NCI-H510A (cell line): ENCODE measurements at regions not wholly inside any gene's neighbourhood (a gene's known extent, or its start where the extent isn't known, plus 50 kb on each side); places are given as distances from the start of the nearest gene placed in this dataset.

ENCODE experiments used
- DNase-seq: peaks from one replicate; lab custom pipeline; 2025; lab: John Stamatoyannopoulos, UW

GRCh38 chr7:98514211-98515031 lies 102.7 kb upstream of the NPTX2 start:
- no peak for DNase-seq

GRCh38 chr7:98511175-98511574 lies 105.9 kb upstream of the NPTX2 start:
- no peak for DNase-seq

DNA sequence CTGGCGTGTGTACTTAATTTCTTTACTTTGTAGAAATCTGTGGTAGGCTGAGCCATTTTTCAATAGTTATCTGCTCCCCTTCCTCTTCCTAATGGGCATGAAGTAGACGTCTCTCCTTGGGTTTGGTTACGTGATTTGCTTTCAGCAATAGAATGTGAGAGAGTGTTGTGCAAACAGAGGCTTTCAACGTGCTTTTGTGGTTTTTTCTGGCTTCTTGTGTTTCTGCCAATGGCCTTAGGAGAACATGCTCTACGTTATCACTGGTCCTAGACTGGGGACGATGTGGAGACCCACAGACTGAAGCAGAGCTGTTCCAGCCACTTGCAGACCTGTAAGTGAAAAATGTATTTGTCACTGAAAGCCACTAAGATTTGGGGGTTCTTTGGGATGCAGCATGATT lies 107.2 kb upstream of the NPTX2 start:
- no peak for DNase-seq

GRCh38 chr7:98506471-98506870 lies 105.6 kb upstream of the BAIAP2L1 start:
- no peak for DNase-seq

DNA sequence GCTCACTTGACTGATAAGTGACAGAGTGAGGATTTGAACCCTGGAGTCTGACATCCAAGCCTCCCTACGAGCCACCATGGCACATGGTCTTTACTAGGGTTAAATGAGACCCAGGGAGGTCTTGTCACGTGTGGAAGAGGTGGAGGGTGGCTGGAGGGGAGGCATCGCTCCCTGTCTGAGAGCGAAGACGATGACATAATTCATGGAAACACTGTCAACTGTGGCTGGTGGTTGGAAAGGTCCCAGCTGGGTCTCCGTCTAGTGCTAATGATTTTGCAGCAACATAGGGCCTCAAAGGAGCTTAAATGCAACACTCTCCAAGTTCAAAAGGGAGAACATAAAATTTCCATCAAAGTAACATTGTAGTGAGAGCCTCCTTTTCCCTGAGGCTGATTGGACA lies 99.9 kb upstream of the BAIAP2L1 start:
- DNase-seq = no peak

DNA sequence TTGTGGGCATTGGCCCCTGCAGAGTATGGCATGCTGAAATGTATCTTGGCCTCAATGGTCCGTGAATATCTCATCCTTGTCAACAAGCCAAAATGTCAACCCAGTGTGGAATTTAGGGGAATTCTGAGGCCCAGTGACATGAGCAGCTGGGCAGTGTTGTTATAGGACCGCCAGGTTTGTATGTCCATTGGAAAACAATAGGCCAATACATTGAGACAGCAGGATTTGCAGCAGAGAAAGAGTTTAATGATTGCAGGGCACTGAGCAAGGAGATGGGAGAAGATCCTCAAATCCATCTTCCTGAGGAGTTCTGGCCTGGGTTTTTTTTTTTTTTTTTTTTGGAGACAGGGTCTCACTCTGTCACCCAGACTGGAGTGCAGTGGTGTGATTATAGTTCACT lies 95.7 kb upstream of the BAIAP2L1 start:
- no peak for DNase-seq

GRCh38 chr7:98495200-98495955 lies 94.5 kb upstream of the BAIAP2L1 start:
- DNase-seq = no peak

- DNase-seq = no peak
Observed at GRCh38 chr7:98493030-98493778, 92.3 kb upstream of the BAIAP2L1 start.

DNA sequence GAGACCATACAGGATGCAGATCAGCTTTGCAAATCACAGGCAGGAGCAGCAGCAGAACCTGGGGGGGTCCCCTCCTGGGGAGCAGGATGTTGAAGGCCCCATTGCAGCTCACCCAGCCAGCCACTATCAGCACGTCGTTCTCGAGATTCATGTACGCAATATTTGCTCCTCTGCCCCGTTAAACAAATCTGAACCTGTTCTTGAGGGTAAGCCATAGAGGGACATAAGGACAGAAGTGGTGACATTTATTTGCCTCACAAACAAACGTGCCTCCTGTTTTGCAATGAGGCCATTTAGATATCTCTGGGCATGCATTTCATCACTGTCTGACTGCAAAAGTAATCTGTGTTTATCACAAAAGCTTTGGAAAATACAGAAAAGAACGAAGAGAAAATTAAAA lies 87.3 kb upstream of the BAIAP2L1 start:
- no peak for DNase-seq

DNA sequence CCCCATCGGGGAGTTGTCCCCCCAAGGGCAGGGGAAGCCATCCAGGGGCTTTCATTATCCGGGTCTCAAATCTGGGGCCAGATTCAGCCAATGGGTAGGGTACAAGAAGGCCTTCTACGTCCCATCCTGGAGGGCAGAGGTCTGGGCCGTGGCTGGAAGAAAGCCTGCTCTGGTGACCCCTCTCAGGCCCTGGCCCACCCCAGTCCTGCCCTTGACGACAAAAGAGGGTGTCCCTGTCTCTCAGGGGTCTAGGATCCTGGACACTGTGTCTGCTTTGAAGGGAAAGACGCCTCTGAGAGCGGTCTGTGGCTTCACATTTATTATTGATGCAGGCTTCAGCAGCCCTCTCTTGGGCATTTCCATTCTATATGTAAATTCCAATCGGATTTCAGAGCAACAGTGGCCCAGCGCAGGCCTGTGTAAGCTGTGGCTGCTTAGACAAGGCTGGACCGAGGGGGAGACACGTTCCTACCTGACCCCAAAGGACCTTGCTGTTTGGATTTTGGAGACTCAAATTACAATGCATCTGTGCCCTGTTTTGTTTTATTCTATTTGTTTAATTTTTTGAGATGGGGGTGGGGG lies 83.2 kb upstream of the BAIAP2L1 start:
- DNase-seq = no peak

GRCh38 chr7:98483276-98483963 lies 82.5 kb upstream of the BAIAP2L1 start:
- no peak for DNase-seq

- no peak for DNase-seq
Observed at GRCh38 chr7:98479318-98479717, 78.4 kb upstream of the BAIAP2L1 start.

GRCh38 chr7:98475352-98475751 lies 74.5 kb upstream of the BAIAP2L1 start:
- no peak for DNase-seq

DNA sequence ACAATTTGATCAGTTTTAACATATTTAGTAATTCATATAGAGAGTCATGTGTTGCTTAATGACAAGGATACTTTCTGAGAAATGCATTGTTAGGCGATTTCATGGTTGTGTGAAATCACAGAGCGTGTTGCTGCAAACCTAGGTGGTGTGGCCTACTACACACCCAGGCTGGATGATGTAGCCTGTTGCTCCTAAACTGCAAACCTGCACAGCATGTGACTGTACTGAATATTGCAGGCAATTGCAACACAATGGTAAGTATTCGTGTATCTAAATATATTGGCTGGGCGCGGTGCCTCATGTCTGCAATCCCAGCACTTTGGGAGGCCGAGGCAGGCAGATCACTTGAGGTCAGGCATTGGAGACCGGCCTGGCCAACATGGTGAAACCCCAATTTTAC lies 73.7 kb upstream of the BAIAP2L1 start:
- no peak for DNase-seq

DNA sequence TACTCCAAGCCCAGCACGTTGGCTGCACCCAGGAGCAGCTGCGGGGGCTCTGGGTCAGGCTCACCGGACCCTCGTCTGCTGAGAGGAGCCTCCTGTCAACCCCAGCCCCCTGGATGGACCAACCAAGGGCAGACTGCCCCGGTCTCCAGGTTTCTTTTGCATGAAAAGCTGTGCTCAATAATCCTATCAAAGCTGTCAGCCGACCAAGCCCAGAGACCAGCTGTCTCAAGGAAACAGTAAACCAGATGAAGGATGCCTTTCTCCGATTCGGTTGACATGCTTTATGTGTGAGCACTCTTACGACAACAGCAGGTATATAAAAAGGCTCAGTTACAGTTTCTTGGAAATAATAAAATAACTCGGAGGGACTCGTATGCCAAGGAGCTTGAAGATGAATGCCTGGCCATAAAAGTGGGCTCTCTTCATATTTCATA lies 71.6 kb upstream of the BAIAP2L1 start:
- DNase-seq = no peak

GRCh38 chr7:98470485-98471240 lies 69.8 kb upstream of the BAIAP2L1 start:
- no peak for DNase-seq

DNA sequence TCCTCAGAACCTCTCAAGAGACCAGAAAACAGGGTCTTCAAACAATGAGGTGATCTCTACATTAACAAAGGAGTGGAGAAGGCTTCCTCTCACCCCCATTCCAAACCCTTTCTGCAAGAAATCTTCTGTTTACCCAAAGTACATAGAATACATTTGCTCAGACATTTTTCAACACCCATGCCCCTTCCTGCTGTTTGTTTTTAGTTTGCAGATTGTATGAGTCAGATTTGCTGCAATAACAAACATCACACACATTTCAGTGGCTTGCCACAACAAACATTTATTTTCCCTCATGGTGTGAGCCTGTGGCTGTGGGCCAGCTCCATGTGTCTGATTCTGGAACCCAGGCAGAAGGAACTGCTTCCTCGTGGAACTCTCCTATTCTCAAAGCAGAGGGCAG lies 68.2 kb upstream of the BAIAP2L1 start:
- no peak for DNase-seq

- DNase-seq = no peak
Observed at GRCh38 chr7:98467570-98468312, 66.9 kb upstream of the BAIAP2L1 start.

DNA sequence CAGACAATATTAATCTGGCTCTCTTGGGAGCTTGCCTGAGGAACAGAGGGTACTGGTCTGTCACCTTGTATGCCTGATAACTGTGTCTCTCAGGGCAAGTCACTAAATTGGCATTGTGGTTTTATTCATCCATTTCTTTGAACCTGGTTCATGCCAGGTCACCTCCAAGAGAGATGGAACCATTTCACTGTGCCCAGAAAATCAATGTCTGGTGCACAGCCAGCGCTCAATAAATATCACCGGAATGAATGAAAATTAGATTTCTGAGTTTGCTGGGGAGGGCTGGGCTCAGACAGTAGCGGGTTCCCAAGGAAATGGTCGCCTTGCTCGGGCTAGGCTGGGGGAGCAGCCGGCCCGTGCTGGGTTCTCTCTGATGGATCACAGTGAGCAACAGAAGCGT lies 64.1 kb upstream of the BAIAP2L1 start:
- no peak for DNase-seq

DNA sequence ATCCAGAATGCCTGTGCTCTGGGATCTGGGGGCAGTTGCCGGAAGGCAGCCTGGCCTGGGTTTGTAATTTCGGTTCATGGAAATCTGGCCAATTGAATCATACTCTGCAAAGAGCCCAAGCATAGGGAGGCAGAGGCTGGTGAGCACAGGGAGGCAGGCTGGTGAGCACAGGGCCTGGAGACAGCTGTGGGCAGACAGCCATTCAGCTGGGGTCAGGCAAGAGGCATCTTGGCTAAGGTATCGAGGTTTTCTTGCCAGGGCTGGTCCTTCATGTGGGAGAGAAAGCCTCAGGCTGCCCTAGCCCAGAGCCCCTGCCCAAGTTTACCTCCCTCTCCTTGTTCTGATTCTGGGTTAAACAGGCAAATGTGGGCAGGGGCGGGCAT lies 63.7 kb upstream of the BAIAP2L1 start:
- no peak for DNase-seq
